Fibroblast of villous mesenchyme (primary cell): ENCODE measurements at regions not wholly inside any gene's neighbourhood (a gene's known extent, or its start where the extent isn't known, plus 50 kb on each side); places are given as distances from the start of the nearest gene placed in this dataset.

Experiments
- DNase-seq: peaks from one replicate; pipeline ENCODE4 v3.0.0-alpha.2; 2010; ENCODE audit warnings: low read depth
- H3K4me3 ChIP-seq: 2 replicates; pipeline ENCODE4 v1.5.1; 2011; ENCODE audit warnings: low read depth, mild to moderate bottlenecking, low read length
- CTCF ChIP-seq: IDR thresholded peaks from 2 replicates; pipeline ENCODE4 v1.5.1; 2012; ENCODE audit warnings: low read depth, mild to moderate bottlenecking, low read length; ENCODE audit not compliant: insufficient read depth

DNA sequence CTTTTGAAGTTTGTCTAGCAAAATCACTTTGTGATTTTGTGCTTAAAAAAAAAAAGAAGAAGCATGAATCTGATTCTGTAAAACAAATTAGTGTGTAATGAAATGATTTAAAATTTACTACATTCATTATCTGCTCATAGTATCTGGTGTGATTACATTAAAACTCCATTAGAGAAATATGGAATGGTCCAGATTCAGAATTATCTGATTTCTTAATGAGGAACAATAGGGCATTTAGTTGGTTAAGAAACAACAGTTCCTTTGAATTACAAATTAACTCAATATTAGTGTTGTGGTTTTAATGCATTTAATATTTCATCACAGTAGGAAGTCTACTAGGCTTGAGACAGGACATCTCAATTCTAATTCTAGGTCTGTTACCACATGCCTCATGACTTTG lies 57.9 kb upstream of the PDHA1 start:
- no peak for TF ChIP-seq CTCF
- H3K4me3 ChIP-seq: no peak overlapping the region
- no peak for DNase-seq

- no peak for TF ChIP-seq CTCF
- H3K4me3 ChIP-seq: no peak overlapping the region
- no peak for DNase-seq
Observed at GRCh38 chrX:19291086-19291485, 52.6 kb upstream of the PDHA1 start.

GRCh38 chrX:19293606-19294325 lies 50.0 kb upstream of the PDHA1 start:
- no peak for TF ChIP-seq CTCF
- no peak for DNase-seq
- no peak overlapping the region for H3K4me3 ChIP-seq
